AG04449 (cell line): ENCODE measurements at regions not wholly inside any gene's neighbourhood (a gene's known extent, or its start where the extent isn't known, plus 50 kb on each side); places are given as distances from the start of the nearest gene placed in this dataset.

Experiments used
- CTCF ChIA-PET: fragments of 350-600 bp; formaldehyde crosslinking; extraction: SDS; loops from one replicate; lab custom pipeline; 2021; ENCODE audit warnings: antibody characterized with exemption; lab: Yijun Ruan, JAX
- POLR2A ChIA-PET: fragments of 400-600, 350-600 bp; formaldehyde crosslinking; extraction: SDS; loops from one replicate; lab custom pipeline; 2020; ENCODE audit warnings: antibody characterized with exemption, inconsistent platforms; lab: Yijun Ruan, JAX
- DNase-seq: peaks from one replicate; pipeline ENCODE4 v3.0.0-alpha.2; 2010; ENCODE audit warnings: low read depth, low spot score
- H3K4me3 ChIP-seq: 2 replicates; pipeline ENCODE4 v1.5.1; 2011; ENCODE audit warnings: low read depth, mild to moderate bottlenecking, control low read depth, low read length
- TF ChIP-seq, protein P1 (sequence below): IDR thresholded peaks from one replicate; pipeline ENCODE4 v1.5.1; 2011; ENCODE audit warnings: mild to moderate bottlenecking, moderate library complexity, low read length, control low read depth, inconsistent platforms; ENCODE audit not compliant: insufficient read depth; ENCODE audit errors: missing control alignments

DNA sequence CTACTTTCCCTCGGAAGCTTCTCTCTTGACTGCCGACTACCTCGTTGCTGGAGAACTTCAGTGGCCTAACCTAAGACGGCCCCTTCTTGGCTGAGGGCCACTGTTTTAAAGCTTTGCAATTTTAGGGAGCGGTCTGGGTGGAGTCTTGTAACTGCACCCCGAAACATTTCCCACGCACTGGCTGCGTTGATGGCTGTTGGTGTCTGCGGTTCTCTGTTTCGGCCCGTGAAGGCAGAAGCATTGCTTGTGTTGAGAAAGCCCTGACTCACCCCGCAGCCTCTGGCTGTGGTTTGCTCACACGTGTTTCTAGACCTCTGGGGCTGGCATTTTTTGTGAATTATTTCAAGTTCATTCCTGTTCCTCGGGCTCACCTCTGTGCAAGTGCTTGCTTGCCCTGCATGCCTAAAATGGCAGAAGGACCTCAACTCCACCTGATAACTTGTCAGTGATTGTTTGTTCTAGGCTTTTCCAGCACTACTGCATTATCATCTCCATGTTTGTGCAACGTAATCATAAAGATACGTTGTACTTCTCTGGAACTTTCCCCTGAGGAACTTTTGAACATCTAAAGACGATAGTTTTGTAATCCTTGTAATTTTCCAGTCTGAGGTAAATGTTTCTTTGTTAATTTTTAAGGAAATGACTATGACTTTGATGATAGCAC is 94.2 kb upstream of the DLX2 start:
- TF ChIP-seq, protein P1, sequence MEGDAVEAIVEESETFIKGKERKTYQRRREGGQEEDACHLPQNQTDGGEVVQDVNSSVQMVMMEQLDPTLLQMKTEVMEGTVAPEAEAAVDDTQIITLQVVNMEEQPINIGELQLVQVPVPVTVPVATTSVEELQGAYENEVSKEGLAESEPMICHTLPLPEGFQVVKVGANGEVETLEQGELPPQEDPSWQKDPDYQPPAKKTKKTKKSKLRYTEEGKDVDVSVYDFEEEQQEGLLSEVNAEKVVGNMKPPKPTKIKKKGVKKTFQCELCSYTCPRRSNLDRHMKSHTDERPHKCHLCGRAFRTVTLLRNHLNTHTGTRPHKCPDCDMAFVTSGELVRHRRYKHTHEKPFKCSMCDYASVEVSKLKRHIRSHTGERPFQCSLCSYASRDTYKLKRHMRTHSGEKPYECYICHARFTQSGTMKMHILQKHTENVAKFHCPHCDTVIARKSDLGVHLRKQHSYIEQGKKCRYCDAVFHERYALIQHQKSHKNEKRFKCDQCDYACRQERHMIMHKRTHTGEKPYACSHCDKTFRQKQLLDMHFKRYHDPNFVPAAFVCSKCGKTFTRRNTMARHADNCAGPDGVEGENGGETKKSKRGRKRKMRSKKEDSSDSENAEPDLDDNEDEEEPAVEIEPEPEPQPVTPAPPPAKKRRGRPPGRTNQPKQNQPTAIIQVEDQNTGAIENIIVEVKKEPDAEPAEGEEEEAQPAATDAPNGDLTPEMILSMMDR, result no peak
- ChIA-PET CTCF (interaction anchor here (0.9 to 2.0 kb wide), 2 partner anchors 12 to 265 kb away, joined by 3 to 16 read pairs; no protein-coding TSS in a partner anchor), POLR2A (no interaction called here)
- DNase-seq, result peak; percentile 16
- no peak overlapping the region for H3K4me3 ChIP-seq

DNA sequence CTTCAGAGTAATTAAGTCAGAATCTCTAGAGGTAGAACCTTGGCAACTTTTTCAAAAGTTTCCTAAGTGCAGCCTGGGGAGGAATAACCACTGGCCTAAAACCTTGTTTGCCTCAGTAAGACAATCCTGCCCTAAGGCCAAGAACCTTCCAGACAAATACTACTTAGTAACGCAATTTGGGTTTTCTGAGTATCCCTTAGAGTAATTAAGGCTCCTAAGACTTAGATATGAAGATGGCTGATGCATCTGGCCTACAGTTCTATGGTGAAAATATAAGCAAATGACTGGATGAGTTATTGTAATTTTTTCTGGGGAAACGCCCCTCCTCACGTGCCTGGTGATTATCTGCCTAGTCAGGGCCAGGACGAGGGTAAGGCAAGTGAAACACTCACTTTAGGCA is 95.7 kb upstream of the DLX2 start:
- no peak overlapping the region for H3K4me3 ChIP-seq
- DNase-seq, result no peak
- TF ChIP-seq, protein P1, result no peak
- POLR2A ChIA-PET, result no interaction called here
- CTCF ChIA-PET, result interaction anchor here (1.3 to 7.8 kb wide), 2 partner anchors 10 to 266 kb away, joined by 5 to 164 read pairs; no protein-coding TSS in a partner anchor

DNA sequence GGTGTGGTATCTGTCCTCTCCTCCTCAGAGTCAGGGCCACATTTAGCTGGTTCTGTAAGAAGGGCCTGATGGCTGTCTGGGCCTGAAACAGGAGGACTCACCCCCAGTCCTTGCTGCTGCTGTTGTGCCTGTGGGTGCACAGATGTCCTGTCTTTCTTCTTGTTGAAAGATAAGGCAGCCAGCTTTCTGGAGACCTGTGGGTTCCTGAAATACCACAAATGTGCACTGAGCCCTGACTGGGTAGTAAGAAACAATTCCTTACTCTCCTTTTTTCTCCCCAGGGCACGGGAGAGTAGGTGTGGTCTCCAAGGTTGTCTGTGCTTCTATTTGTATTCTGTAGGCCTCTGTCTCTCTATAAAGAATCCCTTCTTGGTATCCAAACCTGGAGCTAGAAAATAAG is 96.2 kb upstream of the DLX2 start:
- DNase-seq, result no peak
- no peak overlapping the region for H3K4me3 ChIP-seq
- ChIA-PET CTCF (interaction anchor here (0.7 to 7.8 kb wide), 3 partner anchors 9 to 266 kb away, joined by 3 to 164 read pairs (median 5); no protein-coding TSS in a partner anchor), POLR2A (no interaction called here)
- TF ChIP-seq, protein P1, result no peak

DNA sequence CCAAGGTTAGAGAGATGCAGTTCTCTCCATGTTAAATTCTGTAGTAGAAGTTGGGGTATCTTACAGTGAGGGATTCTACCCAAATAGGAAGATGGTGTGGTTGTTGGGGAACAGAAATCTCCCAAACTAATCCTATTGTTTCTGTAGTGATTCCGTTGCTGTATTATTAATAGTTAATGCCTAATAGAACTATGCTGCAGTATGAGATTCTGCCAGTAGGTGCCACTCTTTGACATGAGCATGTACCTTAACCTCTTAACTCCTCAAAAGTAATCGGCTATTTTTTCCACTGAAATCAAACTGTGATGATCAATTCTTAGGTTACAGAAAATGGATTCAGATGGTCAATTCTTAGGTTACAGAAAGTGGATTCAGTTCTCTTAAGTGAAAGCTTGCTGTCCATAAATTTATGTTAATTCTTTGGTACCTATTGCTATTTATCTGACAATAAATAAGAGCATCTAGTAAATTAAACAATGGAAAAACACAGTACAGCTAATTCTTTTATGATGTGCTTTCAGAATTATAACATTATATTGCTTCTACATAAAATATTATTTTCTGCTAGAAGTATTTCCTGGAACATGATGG is 97.9 kb upstream of the DLX2 start:
- ChIA-PET CTCF (interaction anchor here (0.7 to 7.8 kb wide), 13 partner anchors 9 to 496 kb away, joined by 3 to 164 read pairs (median 3); no protein-coding TSS in a partner anchor), POLR2A (no interaction called here)
- DNase-seq, result no peak
- TF ChIP-seq, protein P1, result peak; percentile 38
- no peak overlapping the region for H3K4me3 ChIP-seq

DNA sequence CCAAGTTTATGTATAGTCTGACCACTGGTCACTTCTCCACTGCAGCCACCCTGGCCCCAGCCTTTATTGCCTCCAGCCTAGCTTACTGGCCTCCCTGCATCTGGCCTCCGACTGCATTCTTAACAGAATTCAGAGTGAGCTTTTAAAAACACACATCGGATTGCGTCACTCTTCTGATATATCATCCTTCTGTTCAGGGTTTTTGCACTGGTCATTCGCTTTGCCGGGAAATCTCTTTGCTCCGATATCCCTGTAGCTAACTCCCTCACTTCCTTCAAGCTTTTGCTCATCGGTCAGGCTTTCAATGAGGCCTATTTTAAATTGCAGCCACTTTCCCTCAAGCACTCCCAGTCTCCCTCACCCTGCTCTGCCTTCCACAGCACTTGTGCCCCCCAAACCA is 101.6 kb upstream of the DLX2 start:
- no peak overlapping the region for H3K4me3 ChIP-seq
- no peak for DNase-seq
- TF ChIP-seq, protein P1, result no peak
- ChIA-PET CTCF (interaction anchor here (7.8 kb wide), 1 partner anchor 260 kb away, joined by 164 read pairs; no protein-coding TSS in a partner anchor), POLR2A (no interaction called here)

DNA sequence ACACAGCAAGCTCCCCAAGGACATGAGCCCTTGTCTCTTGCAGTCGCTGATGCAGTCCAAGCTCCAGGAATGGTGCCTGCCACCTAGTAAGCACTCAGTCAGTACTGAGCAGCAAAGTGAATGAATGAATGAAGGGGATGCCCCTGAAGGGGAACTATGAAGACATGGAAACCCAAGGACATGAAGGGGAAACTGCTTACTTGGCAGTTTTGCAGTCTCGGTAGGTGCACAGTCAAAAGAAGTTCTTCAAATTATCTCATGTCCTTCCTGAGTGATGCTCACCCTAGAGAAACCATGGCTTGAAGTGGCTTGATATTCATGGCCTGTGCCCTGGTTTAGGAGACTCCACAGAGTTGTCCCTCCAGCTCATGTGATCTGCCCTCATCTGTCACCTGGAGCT is 102.1 kb upstream of the DLX2 start:
- DNase-seq, result no peak
- no peak overlapping the region for H3K4me3 ChIP-seq
- POLR2A ChIA-PET, result no interaction called here
- CTCF ChIA-PET, result interaction anchor here (7.8 kb wide), 1 partner anchor 260 kb away, joined by 164 read pairs; no protein-coding TSS in a partner anchor
- TF ChIP-seq, protein P1, result no peak
